Sciatic nerve (tissue), 2 donors: ENCODE measurements at regions not wholly inside any gene's neighbourhood (a gene's known extent, or its start where the extent isn't known, plus 50 kb on each side); places are given as distances from the start of the nearest gene placed in this dataset.
"Not testable (repeated sequence)": the region's sequence is repeated elsewhere in the genome, so short reads cannot be mapped to it uniquely, and the experiment has no call there.

ENCODE experiments used
- ATAC-seq: fragments of 200-7000 bp; cut with Tn5 transposase; one replicate; pipeline ENCODE4 v1.9.1; 2020; ENCODE audit warnings: mild to moderate bottlenecking, moderate library complexity
- DNase-seq: peaks from one replicate; pipeline ENCODE4 v3.0.0-alpha.2; 2020; ENCODE audit warnings: low spot score
- intact Hi-C: fragments of 100-400 bp; cut with DNase I; formaldehyde crosslinking; loops from one replicate; pipeline ENCODE4 v1.14.2; 2022
- donor health status: DM: no; HTN: no; CAD: no.
- donor health status: DM: no; HTN: no; CAD: no.

DNA sequence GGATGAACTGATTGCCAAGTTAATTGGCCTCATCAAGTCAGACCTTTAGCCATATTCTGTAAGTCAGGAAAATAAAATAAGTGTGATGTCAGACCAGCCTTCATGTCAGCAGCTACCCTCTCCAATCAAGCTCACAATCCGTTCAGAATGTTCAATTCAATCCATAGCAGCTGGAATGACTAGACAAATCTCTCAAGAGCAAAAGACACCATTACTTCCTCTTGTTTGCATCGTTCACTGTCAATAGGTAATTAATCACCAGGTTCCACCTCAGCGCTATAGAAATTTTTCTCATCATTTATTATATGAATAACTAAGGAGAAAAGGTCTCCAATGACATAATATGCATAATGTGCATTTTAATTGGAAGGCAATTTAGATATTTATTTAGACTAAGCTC lies 321.0 kb upstream of the GRIA3 start:
- ATAC-seq (no peak), DNase-seq (no peak)
- intact Hi-C loops: no loop called here

DNA sequence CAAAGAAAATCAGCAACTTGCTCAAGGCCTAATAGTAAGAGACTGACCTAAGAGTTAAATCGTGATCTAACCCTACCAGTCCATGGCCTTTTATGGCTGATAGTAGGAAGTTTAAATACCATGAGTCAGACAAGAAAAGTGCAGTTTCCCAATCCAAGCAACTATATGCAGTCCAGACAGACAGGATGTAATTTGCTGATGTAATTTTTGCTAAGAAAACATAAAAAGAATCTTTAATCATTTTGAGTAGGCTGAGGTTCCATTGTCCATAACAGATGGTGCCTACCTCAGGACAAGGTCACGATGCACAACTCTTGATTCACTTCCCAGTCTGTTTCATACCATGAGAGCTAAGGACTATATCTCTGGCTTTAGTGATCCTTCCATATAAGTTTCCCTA lies 317.5 kb upstream of the GRIA3 start:
- ATAC-seq: no peak
- intact Hi-C loops: no loop called here
- DNase-seq: no peak

DNA sequence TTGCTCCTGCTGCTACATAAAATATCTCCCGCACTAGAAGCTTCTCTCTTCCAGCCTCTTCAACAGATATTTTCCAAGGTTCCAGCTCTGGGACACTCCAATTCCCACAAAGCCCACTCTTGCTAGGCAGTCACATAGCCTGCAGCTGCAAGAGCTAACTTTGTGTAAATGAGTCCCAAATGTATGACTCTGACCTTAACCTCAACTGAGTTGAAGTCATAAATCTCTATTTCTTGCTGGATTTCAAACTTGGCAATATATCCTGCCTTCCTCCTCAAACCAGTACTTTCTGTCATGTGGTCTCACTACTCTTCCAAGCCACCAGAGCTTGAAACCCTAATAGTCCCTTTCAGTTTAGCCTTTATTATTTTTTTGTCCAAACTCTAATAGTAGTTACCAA lies 315.4 kb upstream of the GRIA3 start:
- ATAC-seq (peak; percentile 78), DNase-seq (no peak)
- intact Hi-C loops: no loop called here

DNA sequence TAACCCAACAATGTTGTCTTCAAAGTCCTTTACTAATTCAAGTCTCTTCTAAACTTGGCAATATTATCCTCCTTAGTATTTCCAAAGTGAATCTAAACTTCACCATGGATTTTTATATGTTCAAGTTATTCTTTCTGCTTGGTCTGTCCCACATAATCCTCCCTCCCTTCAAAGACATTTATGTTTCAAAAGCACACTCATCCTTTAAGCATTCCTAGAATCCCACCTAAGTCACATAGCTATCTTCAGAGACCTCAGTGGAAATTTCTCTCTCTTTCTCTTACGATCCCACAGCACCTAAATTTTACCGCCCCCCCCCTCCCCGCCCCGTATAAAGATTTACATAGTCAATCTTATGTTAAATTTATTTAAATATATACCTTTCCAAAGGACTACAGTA lies 314.9 kb upstream of the GRIA3 start:
- DNase-seq: no peak
- no peak for ATAC-seq
- intact Hi-C loops: no loop called here

DNA sequence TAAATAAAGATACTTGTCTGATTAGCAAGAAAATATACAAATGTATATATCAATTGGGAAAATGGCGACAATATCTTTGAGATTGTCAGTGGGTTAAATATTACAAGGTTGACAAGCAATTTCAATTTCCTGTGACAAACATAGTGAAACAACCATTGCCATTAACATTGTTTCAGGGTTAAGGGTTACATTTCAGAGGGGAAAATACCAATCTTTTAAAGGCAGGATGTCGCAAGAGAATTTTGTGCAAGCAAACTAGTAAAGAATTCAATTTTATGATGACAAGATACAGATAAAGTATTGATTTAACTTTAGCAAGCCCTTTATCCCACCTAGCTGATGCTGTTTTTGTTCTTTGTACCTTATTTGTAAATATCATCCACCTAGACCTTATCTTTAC lies 305.8 kb upstream of the GRIA3 start:
- intact Hi-C loops: no loop called here

DNA sequence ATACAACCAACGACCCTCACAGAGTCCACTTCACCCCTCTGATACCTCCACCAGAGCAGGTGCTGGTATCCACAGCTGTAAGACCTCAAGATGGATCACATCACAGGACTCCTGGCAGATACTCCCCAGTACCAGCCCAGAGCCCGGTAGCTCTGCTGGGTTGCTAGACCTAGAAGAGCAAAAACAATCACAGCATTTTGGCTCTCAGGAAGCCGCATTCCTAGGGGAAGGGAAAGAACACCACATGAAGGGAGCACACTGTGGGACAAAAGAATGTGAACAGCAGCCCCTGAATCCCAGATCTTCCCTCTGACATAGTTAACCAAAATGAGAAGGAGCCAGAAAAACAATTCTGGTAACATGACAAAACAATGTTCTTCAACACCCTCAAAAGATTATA lies 303.1 kb upstream of the GRIA3 start:
- no peak for ATAC-seq
- intact Hi-C loops: no loop called here
- DNase-seq: no peak

More for the DNA sequence above, 305.8 kb upstream of the GRIA3 start:
- no peak for DNase-seq
- no peak for ATAC-seq

GRCh38 chrX:122890729-122891128 lies 293.3 kb upstream of the GRIA3 start:
- DNase-seq: no peak
- no peak for ATAC-seq

DNA sequence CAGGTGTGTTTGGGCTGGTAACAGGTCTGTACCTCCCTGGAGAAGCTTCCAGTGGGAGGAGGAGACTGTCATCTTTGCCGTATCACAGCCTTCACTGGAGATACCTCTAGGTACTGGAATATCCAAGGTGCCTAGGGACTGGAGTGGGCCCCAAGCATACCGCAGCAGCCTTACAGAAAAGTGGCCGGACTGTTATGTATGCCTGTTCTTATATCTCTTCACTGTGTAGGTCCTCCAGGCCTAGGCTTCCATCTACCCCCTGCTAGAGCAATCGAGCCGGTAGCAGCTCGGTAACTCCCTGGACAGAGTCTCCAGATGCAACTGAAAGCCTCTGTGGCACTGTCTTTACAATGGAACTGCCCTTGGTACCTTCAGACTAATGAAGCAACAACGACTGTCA lies 277.4 kb upstream of the GRIA3 start:
- no peak for DNase-seq
- no peak for ATAC-seq
- intact Hi-C loops: loop anchor here (5.0 kb wide), 1 partner anchor 1036 kb away; no protein-coding TSS in a partner anchor

More at GRCh38 chrX:122890729-122891128, 293.3 kb upstream of the GRIA3 start:
- intact Hi-C loops: no loop called here

DNA sequence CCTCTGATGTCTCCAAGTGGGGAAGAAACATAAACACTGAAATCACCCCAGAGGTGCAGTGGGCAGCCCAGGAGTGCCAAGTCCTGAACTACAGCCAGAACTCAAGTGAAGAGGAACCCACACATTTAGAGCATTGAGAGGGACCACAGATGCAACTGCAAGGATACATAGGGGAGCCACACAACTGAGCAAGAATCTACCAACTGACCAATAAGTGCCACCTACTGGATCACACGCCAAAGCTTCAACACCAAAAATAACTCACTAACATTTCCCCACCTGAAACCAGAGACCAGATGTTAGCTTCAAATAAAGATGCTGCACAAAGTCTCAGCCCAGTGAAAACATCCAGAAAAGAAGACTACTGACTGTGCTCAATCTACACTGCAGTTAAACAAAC lies 276.7 kb upstream of the GRIA3 start:
- intact Hi-C loops: loop anchor here (5.0 kb wide), 1 partner anchor 1035 kb away; no protein-coding TSS in a partner anchor
- ATAC-seq: no peak
- DNase-seq: no peak

DNA sequence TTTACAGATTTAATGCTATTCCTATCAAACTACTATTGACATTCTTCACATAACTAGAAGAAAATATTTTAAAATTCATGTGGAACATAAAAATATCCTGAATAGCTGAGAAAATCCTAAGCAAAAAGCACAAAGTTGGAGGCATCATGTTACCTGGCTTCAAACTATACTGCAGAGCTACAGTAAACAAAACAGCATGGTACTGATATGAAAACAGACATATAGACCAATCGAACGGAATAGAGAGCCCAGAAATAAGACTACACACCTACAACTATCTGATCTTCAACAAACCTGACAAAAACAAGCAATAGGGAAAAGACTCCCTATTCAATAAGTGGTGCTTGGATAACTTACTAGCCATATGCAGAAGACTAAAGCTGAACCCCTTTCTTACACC lies 273.4 kb upstream of the GRIA3 start:
- no peak for ATAC-seq
- DNase-seq: no peak
- intact Hi-C loops: no loop called here

GRCh38 chrX:122913134-122913533 lies 270.9 kb upstream of the GRIA3 start:
- intact Hi-C loops: no loop called here
- DNase-seq (no peak), ATAC-seq (no peak)

GRCh38 chrX:122913764-122914163 lies 270.3 kb upstream of the GRIA3 start:
- ATAC-seq (no peak), DNase-seq (no peak)
- intact Hi-C loops: no loop called here

DNA sequence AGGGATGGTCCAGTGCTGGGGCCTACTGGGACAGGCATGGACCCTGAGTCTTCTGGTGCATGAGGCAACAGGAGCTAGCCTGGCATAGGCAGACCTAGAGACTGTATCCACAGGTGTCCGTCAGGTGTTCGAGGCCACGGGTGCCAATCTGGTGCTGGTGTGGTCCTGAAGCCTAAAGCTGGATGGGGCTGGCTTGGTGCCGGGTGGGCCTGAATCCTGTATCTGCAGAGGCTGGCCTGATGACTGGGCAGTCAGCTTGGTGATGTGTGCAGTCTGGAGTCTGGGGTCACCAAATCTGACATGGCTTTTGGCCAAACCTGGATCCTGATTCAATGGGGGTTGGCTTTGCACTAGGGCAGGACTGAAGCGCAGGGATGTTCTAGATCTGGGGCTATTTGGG lies 269.8 kb upstream of the GRIA3 start:
- ATAC-seq (no peak), DNase-seq (no peak)
- intact Hi-C loops: no loop called here

DNA sequence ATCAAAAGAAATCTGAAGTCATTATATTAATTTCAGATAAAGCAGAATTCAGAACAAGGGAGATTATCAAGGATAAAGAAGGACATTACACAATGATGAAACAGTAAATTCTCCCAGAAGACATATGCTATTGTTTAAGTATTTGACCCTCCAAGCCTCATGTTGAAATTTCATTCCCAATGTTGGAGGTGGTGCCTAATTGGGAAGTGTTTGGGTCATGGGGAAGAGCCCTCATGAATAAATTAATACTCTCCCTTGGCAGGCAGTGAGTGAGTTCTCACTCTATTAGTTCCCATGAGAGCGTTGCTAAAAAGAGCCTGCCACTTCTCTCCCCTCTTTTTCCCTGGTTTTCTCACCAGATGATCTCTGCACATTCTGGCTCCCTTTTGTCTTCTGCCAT lies 249.9 kb upstream of the GRIA3 start:
- intact Hi-C loops: no loop called here
- ATAC-seq (no peak), DNase-seq (no peak)

DNA sequence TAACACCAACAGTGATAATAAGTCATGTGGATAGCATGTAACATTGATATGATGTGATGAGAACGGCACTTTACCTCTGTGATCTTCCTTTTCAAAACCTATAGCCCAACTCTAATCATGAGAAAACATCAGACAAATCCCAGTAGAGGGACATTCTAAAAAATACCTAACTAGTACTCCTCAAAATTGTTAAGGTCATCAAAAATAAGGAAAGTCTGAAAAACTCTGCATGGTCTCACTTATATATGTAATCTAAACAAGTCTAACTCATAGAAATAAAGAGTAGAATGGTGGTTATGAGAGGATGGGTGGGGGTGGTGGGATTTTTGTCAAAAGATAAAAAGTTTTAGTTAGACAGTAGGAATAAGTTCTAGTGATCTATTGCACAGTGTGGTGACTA lies 243.9 kb upstream of the GRIA3 start:
- no peak for ATAC-seq
- intact Hi-C loops: no loop called here
- DNase-seq: no peak

DNA sequence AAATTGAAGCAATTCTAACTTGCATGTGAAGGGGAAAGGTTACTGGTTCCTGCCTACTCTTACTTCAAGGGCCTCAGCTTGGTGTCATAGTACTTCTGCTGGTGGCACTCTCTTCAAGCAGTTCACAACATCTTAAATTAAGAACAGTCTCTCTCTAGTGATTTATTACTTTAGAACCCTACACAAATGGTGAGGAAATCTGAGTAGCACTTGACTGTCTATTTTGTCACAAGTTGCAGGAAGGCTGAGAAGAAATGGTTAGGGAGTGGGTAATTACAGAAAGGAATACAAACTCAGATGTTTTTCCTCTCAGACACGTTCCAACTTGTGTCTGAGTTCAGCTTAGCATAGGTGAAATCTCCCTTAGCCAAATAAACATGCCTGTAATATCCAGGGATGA lies 242.3 kb upstream of the GRIA3 start:
- intact Hi-C loops: no loop called here
- no peak for ATAC-seq

GRCh38 chrX:122943918-122944317 lies 240.2 kb upstream of the GRIA3 start:
- DNase-seq: no peak
- ATAC-seq: no peak
- intact Hi-C loops: no loop called here

More for the DNA sequence above, 242.3 kb upstream of the GRIA3 start:
- no peak for DNase-seq

- intact Hi-C loops: no loop called here
- ATAC-seq (no peak), DNase-seq (no peak)
Measured at GRCh38 chrX:122945328-122945727, 238.8 kb upstream of the GRIA3 start.

GRCh38 chrX:122972604-122973003 lies 211.5 kb upstream of the GRIA3 start:
- no peak for ATAC-seq
- intact Hi-C loops: no loop called here
- DNase-seq: no peak

DNA sequence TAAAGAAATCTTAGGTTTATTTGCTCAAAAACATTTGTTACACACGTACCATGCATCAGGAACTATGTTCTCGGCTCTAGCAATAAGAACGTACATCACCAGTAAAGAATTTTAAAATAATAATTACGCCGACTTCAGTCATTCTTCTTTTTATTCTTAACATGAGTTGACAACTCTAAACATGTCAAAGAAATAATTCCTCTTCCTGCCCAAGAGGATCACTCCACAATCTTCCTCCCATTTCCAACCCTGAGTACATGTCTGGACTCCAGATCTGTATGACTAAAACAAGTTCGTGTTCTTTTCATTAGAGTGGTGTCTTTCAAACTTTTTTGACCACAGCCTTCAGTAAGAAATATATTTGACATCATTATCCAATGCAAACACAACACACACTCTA lies 201.6 kb upstream of the GRIA3 start:
- DNase-seq (no peak), ATAC-seq (no peak)
- intact Hi-C loops: loop anchor here (5.0 kb wide), 1 partner anchor 685 kb away; no protein-coding TSS in a partner anchor

- intact Hi-C loops, ATAC-seq: not testable (repeated sequence)
Measured at GRCh38 chrX:123002844-123003243, 181.2 kb upstream of the GRIA3 start.

DNA sequence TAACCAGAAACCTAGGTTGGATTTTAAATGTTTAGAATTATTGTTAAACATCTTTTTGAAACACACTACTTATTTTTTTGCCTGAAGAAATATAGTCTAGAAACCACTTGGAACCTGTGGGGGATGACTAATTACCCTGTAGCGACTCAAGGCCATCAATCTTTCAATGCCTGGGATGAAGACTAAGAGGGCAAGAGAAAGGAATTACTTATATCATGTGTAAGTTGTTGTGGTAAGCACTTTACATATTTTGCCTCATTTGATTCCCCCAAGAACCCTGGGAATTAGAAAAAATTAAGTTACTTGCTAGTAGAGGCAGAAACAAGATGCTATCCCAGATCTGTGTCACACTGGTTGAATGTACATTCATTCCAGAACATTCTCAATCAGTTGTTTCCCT lies 170.9 kb upstream of the GRIA3 start:
- intact Hi-C loops: no loop called here
- ATAC-seq (no peak), DNase-seq (no peak)

More at GRCh38 chrX:123002844-123003243, 181.2 kb upstream of the GRIA3 start:
- not testable (repeated sequence) for DNase-seq
